Right atrium auricular region (tissue), 2 donors: ENCODE measurements at regions not wholly inside any gene's neighbourhood (a gene's known extent, or its start where the extent isn't known, plus 50 kb on each side); places are given as distances from the start of the nearest gene placed in this dataset.

ENCODE experiments used
- DNase-seq: peaks from one replicate; pipeline ENCODE4 v3.0.0-alpha.2; 2019; ENCODE audit warnings: low spot score
- H3K27ac ChIP-seq, 2 donors: fragments of 200-600 bp; sonication (generic); 1 replicate in 1 of 2; 2 replicates in 1 of 2; pipeline ENCODE4 v1.5.1; 2016 to 2019
- H3K27me3 ChIP-seq, 2 donors: fragments of 200-600 bp; sonication (generic); one replicate each; pipeline versions ENCODE4 v1.5.1 to v1.6.0; 2017 to 2019
- H3K36me3 ChIP-seq: fragments of 200-600 bp; sonication (generic); one replicate; pipeline ENCODE4 v1.5.1; 2016
- H3K4me1 ChIP-seq, 2 donors: fragments of 200-600 bp; sonication (generic); one replicate each; pipeline versions ENCODE4 v1.5.1 to v1.6.0; 2017 to 2019
- H3K4me3 ChIP-seq, 2 donors: fragments of 200-600 bp; sonication (generic); 1 replicate in 1 of 2; 2 replicates in 1 of 2; pipeline ENCODE4 v1.5.1; 2017 to 2019; ENCODE audit warnings: mild to moderate bottlenecking in 1 of 2, moderate library complexity in 1 of 2
- H3K9me3 ChIP-seq, 2 donors: fragments of 200-600 bp; sonication (generic); one replicate each; pipeline ENCODE4 v1.5.1; 2019
- TF ChIP-seq, protein P1 (sequence below), 2 donors: fragments of 200-600 bp; sonication (generic); IDR thresholded peaks; one replicate each; pipeline ENCODE4 v1.5.1; 2019; ENCODE audit warnings: antibody characterized with exemption in 2 of 2

DNA sequence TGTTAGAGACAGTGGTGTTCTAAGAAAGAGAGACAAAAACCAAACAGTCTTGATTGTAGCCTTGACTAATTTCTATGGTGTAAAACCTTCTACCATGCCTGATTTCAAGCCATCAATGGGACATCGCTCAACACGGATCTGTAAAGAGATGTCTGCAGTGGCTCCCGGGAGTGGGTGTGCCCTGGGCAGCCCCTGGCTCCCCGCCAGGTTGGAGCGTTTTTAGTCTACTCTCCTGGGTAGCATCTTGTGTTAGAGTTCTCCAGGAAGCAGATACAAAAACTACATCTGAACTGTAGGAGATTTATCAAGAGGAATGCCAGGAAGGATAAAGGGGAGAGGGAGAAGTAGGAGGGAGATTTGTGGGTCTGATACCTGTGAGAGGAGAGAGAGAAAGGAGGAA, 1212.9 kb downstream of the BCL11B start:
- TF ChIP-seq, protein P1, sequence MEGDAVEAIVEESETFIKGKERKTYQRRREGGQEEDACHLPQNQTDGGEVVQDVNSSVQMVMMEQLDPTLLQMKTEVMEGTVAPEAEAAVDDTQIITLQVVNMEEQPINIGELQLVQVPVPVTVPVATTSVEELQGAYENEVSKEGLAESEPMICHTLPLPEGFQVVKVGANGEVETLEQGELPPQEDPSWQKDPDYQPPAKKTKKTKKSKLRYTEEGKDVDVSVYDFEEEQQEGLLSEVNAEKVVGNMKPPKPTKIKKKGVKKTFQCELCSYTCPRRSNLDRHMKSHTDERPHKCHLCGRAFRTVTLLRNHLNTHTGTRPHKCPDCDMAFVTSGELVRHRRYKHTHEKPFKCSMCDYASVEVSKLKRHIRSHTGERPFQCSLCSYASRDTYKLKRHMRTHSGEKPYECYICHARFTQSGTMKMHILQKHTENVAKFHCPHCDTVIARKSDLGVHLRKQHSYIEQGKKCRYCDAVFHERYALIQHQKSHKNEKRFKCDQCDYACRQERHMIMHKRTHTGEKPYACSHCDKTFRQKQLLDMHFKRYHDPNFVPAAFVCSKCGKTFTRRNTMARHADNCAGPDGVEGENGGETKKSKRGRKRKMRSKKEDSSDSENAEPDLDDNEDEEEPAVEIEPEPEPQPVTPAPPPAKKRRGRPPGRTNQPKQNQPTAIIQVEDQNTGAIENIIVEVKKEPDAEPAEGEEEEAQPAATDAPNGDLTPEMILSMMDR (IDR thresholded peaks at IDR 0.05): no peak
- no peaks in the 10 kb centered on the region for H3K4me1 ChIP-seq
- DNase-seq: no peak
- H3K36me3 ChIP-seq: no peaks in the 10 kb centered on the region
- H3K4me3 ChIP-seq: no peak overlapping the region
- H3K9me3 ChIP-seq: no peaks in the 10 kb centered on the region
- no peak overlapping the region for H3K27ac ChIP-seq
- H3K27me3 ChIP-seq: no peaks in the 10 kb centered on the region

DNA sequence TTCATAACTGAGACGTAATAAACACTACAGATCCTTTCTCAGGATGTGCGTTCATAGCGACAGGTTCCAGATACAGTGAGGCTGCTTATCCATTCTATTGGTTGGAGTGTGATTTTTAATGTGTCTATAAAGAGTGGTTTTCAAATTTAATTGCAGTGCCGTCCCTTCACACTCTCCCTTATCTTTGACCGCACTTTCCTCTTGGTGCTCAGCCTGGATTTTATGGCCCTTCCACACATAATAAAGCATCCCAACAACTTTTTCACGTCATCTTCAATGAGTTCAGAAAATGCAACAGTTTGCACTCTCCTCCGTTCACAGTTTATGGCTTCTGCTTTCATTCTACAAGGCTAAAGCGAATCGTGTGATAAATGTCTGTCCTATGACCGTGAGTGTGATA, 1209.9 kb downstream of the BCL11B start:
- no peaks in the 10 kb centered on the region for H3K36me3 ChIP-seq
- DNase-seq: no peak
- H3K27me3 ChIP-seq: no peaks in the 10 kb centered on the region
- TF ChIP-seq, protein P1 (IDR thresholded peaks at IDR 0.05): no peak
- H3K4me3 ChIP-seq: no peak overlapping the region
- H3K4me1 ChIP-seq: no peaks in the 10 kb centered on the region
- H3K9me3 ChIP-seq: no peaks in the 10 kb centered on the region
- no peak overlapping the region for H3K27ac ChIP-seq

DNA sequence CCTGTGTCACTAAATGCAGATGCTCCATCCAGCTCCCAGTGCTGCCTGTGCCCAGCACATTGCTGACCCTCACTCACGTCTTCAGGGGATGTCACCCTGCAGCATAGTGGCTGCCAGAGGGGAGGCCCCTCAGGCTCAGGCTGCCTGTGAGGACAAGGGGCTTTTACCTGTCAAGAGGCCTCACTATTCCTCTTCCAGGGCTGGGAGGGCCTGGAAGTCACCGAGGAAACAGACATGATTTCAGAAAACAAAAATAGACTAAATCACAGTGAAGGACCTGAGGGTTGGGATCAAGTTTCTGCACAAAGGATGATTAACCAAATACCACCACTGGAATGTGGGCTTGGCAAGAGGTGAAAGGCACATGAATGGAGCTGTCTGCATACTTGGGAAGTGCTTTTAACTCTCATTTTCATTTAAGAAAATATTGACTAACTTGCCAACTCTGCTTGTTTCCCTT, 1202.3 kb downstream of the BCL11B start:
- no peaks in the 10 kb centered on the region for H3K9me3 ChIP-seq
- DNase-seq: no peak
- TF ChIP-seq, protein P1 (IDR thresholded peaks at IDR 0.05): no peak
- H3K27me3 ChIP-seq: no peaks in the 10 kb centered on the region
- H3K4me3 ChIP-seq: no peak overlapping the region
- no peaks in the 10 kb centered on the region for H3K4me1 ChIP-seq
- no peaks in the 10 kb centered on the region for H3K36me3 ChIP-seq
- no peak overlapping the region for H3K27ac ChIP-seq

DNA sequence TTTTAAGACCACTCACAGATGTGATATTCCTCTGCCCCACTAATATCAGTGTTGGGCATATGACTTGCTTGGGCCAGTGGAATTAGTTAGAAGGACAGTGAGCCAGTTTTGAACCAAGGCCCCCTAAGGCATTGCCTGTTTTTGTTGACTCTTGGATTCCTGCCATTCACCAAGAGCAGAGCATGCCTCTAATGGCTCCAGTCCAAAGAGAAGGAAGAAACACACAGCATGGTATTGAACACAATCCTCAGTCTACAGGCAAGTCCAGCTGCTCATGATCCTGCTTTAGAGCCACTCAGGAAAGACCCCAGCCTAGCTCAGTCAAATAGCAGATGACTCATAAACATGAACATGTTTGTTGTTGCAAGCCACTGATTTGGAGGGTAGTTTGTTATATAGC, 1201.5 kb downstream of the BCL11B start:
- Histone ChIP-seq H3K36me3 (no peaks in the 10 kb centered on the region), H3K9me3 (no peaks in the 10 kb centered on the region), H3K27ac (no peak overlapping the region), H3K27me3 (no peaks in the 10 kb centered on the region), H3K4me3 (no peak overlapping the region), H3K4me1 (no peaks in the 10 kb centered on the region)
- TF ChIP-seq, protein P1 (IDR thresholded peaks at IDR 0.05): no peak
- DNase-seq: no peak

DNA sequence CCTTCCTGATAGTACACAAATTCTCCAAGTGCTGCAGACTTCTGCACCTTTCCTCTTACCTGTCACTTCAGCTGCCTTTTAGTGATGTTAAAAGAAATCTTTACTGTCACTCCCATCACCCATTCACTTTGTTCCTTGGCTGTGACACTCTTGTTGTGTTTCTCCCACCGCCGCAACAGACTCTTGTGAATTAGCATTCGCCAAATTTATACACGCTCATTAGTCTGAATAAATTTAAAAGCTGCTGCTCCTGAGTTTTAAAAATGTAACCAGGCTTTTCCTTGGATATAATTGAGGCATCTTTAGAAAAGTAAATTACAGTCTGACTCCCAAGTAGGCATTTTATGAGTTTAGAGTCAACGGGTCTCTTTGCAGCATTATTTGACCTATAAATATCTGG, 1197.9 kb downstream of the BCL11B start:
- H3K4me1 ChIP-seq: no peaks in the 10 kb centered on the region
- H3K27me3 ChIP-seq: no peaks in the 10 kb centered on the region
- H3K27ac ChIP-seq: no peak overlapping the region
- no peak overlapping the region for H3K4me3 ChIP-seq
- no peaks in the 10 kb centered on the region for H3K9me3 ChIP-seq
- TF ChIP-seq, protein P1 (IDR thresholded peaks at IDR 0.05): no peak
- DNase-seq: no peak
- H3K36me3 ChIP-seq: no peaks in the 10 kb centered on the region

DNA sequence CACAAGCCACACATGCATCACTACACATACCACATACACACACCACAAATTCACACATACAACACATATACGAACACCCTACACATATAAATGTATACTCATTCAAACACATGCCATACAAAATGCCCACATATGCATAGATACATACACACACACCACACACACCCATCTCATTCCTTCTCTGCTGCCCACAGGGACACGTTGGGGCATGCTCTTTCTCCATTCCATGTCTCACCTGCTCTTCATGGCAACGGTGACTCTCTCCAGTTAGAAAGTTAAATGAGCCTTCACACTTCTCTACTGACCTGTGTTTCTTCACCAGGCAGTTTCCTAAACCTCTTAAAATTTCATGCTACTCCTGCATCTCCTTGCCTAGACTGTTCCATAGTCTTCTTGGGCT, 1194.8 kb downstream of the BCL11B start:
- no peak for DNase-seq
- H3K27me3 ChIP-seq: no peaks in the 10 kb centered on the region
- no peak overlapping the region for H3K27ac ChIP-seq
- no peak overlapping the region for H3K4me3 ChIP-seq
- no peaks in the 10 kb centered on the region for H3K9me3 ChIP-seq
- no peaks in the 10 kb centered on the region for H3K4me1 ChIP-seq
- TF ChIP-seq, protein P1 (IDR thresholded peaks at IDR 0.05): no peak
- H3K36me3 ChIP-seq: no peaks in the 10 kb centered on the region
